Astrocyte of the cerebellum (primary cell): ENCODE measurements at regions not wholly inside any gene's neighbourhood (a gene's known extent, or its start where the extent isn't known, plus 50 kb on each side); places are given as distances from the start of the nearest gene placed in this dataset.
"Not testable (repeated sequence)": the region's sequence is repeated elsewhere in the genome, so short reads cannot be mapped to it uniquely, and the experiment has no call there.

Experiments used
- DNase-seq: peaks from one replicate; pipeline ENCODE4 v3.0.0-alpha.2; 2011; ENCODE audit warnings: low read depth
- H3K4me3 ChIP-seq: 2 replicates; pipeline ENCODE4 v1.5.1; 2011; ENCODE audit warnings: mild to moderate bottlenecking, low read depth, low read length, moderate library complexity
- in situ Hi-C: cut with HindIII; loops from 2 replicates; pipeline ENCODE4 v1.10.0; 2017; ENCODE audit warnings: low sequenced_read_pairs
- TF ChIP-seq, protein P1 (sequence below): IDR thresholded peaks from 2 replicates; pipeline ENCODE4 v1.5.1; 2012; ENCODE audit warnings: low read length, low read depth, moderate library complexity, mild to moderate bottlenecking; ENCODE audit errors: missing control alignments

DNA sequence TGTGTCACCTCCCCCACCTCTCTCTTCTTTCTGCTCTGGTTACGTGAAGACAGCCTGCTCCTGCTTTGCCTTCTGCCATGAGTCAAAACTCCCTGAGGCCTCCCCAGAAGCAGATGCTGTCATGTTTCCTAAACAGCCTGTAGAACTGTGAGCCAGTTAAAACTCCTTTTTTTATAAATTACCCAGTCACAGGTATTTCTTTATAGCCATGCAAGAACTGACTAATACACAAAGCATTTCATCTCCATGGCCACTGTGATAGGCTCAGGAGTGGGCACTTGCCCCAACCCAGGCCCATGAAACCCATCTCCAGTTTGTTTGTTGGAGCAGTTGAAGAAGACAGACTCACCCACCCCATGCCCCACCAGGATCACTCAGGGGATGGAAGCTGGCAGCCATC is 253.3 kb upstream of the ISX start:
- TF ChIP-seq, protein P1, sequence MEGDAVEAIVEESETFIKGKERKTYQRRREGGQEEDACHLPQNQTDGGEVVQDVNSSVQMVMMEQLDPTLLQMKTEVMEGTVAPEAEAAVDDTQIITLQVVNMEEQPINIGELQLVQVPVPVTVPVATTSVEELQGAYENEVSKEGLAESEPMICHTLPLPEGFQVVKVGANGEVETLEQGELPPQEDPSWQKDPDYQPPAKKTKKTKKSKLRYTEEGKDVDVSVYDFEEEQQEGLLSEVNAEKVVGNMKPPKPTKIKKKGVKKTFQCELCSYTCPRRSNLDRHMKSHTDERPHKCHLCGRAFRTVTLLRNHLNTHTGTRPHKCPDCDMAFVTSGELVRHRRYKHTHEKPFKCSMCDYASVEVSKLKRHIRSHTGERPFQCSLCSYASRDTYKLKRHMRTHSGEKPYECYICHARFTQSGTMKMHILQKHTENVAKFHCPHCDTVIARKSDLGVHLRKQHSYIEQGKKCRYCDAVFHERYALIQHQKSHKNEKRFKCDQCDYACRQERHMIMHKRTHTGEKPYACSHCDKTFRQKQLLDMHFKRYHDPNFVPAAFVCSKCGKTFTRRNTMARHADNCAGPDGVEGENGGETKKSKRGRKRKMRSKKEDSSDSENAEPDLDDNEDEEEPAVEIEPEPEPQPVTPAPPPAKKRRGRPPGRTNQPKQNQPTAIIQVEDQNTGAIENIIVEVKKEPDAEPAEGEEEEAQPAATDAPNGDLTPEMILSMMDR, result no peak
- in situ Hi-C loops, result no loop called here
- no peak overlapping the region for H3K4me3 ChIP-seq
- DNase-seq, result no peak

DNA sequence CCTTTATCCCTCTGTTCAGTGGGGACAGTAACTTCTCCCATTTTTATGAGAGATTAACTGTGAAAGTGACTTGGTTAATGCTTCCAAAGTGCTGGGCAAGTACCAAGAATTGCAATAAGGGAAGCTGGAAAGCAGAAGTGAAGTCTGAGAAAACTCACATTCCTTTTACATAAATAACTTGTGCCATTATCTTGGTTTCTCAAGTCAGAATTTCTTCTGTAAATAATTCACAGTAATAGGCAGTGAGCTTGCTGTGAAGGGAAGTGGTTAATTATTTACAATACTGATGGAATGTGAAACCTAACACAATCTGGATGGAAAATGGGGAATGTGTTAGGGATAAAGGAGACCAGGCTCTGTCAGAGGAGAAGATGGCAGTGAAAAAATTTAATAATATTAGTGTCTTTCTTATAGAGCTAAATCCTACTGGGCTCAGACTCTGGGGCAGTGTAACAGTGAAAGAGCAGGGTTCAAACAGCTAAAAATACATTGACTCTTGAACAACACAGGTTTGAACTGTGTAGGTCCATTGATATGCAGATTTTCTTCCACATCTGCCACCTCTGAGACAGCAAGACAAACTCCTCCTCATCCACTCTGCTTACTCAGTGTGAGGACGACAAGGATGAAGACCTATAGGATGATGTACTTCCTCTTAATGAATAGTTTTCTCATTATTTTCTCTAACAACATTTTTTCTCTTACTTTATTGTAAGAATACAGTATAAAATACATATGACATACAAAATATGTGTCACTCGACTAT is 251.5 kb upstream of the ISX start:
- no peak overlapping the region for H3K4me3 ChIP-seq
- in situ Hi-C loops, result no loop called here
- TF ChIP-seq, protein P1, result no peak
- DNase-seq, result no peak

DNA sequence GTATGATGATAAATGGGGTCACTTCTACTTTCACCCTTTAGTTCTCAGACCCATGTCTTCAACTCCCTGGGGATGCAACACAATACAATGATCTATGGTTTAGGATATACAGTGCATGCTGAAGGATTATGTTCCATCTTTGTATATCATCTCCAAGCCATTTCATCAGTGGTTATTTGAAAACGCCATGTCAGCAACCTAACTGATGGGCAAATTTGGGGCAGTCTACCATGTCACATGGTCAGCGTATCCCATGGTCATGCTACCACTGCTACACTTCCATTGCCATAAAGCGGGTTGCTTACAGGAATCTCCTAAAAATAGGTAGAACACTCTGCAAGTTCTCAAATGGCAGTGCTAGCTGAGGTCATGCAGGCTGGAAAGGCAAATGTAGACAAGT is 236.5 kb upstream of the ISX start:
- H3K4me3 ChIP-seq, result no peak overlapping the region
- no peak for DNase-seq
- TF ChIP-seq, protein P1, result no peak
- in situ Hi-C loops, result no loop called here

DNA sequence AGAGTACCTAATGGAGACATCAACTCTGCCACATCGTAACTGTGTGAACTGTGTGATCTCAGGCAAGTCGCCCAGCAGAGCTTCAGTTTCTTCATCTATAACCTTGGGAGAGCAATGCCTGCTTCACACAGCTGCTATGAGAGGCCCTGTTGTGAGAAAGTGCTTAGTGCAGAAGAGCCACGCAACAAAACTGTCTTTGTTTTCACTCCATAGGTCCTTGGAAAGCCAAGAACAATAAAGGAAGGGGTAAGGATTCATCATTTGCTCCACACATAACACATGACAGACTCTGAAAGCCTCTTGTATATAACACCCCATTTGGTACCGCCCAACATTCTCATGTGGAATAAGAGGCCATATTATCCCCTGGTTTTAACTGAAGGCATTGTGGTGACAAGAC is 231.9 kb upstream of the ISX start:
- TF ChIP-seq, protein P1, result no peak

DNA sequence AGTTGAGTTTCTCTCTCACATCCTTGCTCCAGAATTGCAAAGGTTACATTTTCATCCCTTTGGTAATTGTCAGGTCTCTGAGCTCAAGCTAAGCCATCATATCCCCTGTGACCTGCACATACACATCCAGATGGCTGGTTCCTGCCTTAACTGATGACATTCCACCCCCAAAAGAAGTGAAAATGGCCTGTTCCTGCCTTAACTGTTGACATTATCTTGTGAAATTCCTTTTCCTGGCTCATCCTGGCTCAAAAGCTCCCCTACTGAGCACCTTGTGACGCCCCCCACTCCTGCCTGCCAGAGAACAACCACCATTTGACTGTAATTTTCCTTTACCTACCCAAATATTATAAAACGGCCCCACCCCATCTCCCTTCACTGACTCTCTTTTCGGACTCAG is 231.4 kb upstream of the ISX start:
- DNase-seq, in situ Hi-C loops, H3K4me3 ChIP-seq: not testable (repeated sequence)

More for the DNA sequence above, 231.9 kb upstream of the ISX start:
- in situ Hi-C loops, result no loop called here
- no peak overlapping the region for H3K4me3 ChIP-seq
- no peak for DNase-seq

DNA sequence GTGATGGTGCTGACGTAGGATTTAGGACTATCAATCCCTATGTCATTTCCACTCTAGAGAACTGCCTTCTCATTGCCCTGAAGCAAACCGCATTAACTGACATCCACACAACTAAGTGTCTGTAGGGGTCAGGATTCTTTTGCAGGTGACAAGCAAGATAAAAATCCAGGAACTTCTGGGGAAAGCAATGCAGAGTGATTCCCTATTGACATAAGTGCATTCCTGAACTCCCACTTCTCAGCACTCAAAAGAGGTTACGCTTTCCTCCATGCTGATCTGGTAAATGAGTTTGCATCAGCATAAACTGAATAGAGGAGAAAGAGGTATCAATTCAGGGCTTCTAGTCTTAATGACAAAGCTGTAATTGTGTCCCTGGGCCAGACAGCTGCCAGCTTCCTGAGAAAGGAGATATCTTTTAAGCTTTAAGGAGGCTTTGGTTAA is 224.6 kb upstream of the ISX start:
- in situ Hi-C loops, result no loop called here
- no peak for DNase-seq
- no peak overlapping the region for H3K4me3 ChIP-seq
- TF ChIP-seq, protein P1, result no peak

DNA sequence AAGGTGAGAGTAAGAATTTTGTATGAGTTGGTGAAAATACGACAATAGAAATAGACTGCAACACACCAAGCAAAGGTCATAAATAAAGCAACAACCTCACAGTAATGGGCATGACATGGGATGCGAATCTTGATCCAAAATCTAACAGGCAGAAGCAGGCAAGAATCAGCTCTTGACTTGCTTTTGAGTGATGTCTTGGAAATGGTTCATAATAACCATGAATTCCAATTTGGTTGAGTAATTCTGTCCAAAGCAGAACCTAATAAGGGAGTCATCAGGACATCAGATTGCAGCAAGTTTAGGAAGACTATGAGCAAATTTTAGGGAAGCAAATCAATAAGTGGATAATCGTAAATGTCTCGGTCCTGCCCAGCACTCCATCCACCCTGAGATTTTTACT is 224.0 kb upstream of the ISX start:
- no peak overlapping the region for H3K4me3 ChIP-seq
- DNase-seq, result no peak
- TF ChIP-seq, protein P1, result no peak
- in situ Hi-C loops, result no loop called here
